ENCODE measurements at regions not wholly inside any gene's neighbourhood (a gene's known extent, or its start where the extent isn't known, plus 50 kb on each side); places are given as distances from the start of the nearest gene placed in this dataset.

- H3K36me3 ChIP-seq: no peaks in the 10 kb centered on the region
- ATAC-seq (no peak), DNase-seq (no peak)
- no peaks in the 10 kb centered on the region for H3K4me1 ChIP-seq
- H3K4me3 ChIP-seq: no peak overlapping the region
- TF ChIP-seq CTCF (IDR thresholded peaks at IDR 0.05): no peak
- H3K9me3 ChIP-seq: peaks cover 0 to 8% (median 0%) of the 10 kb centered on the region in 12 donors
- no peak overlapping the region for H3K27ac ChIP-seq
- H3K27me3 ChIP-seq: no peaks in the 10 kb centered on the region
- intact Hi-C loops (cut with DNase I): no loop called here
- 40 to 43% (median 42%) methylated on average over 2 of the region's 2 CpGs for WGBS, 4 donors
These were observed 152.7 kb upstream of the FKBP1C start for GRCh38 chr6:63058601-63059000.

GRCh38 chr6:63063631-63064271, 147.5 kb upstream of the FKBP1C start:
- ATAC-seq (no peak), DNase-seq (no peak)
- no peaks in the 10 kb centered on the region for H3K36me3 ChIP-seq
- WGBS, 4 donors: 71 to 82% (median 76%) methylated on average over 3 of the region's 3 CpGs
- no peak overlapping the region for H3K27ac ChIP-seq
- H3K4me3 ChIP-seq: no peak overlapping the region
- TF ChIP-seq CTCF (IDR thresholded peaks at IDR 0.05) (no peak), POLR2A (IDR thresholded peaks at IDR 0.05) (no peak)
- no peaks in the 10 kb centered on the region for H3K27me3 ChIP-seq
- no peaks in the 10 kb centered on the region for H3K4me1 ChIP-seq
- intact Hi-C loops (cut with DNase I): no loop called here
- H3K9me3 ChIP-seq: peaks cover 0 to 6% (median 0%) of the 10 kb centered on the region in 12 donors

- Histone ChIP-seq H3K27ac (no peak overlapping the region), H3K4me1 (no peaks in the 10 kb centered on the region), H3K27me3 (no peaks in the 10 kb centered on the region), H3K4me3 (no peak overlapping the region), H3K9me3 (peaks cover 0 to 12% (median 1%) of the 10 kb centered on the region in 12 donors), H3K36me3 (no peaks in the 10 kb centered on the region)
- no peak for DNase-seq
- TF ChIP-seq CTCF (IDR thresholded peaks at IDR 0.05): peak in 1 of 12 donors; percentile 7
- no peak for TF ChIP-seq POLR2A (IDR thresholded peaks at IDR 0.05)
- intact Hi-C loops (cut with DNase I): no loop called here
- WGBS, 4 donors: 33 to 40% (median 36%) methylated on average over 3 of the region's 3 CpGs
- no peak for ATAC-seq
These were observed 145.1 kb upstream of the FKBP1C start for GRCh38 chr6:63066055-63066704.

- whole genome bisulfite sequencing, 4 donors: 72 to 79% (median 76%) methylated on average over 6 of the region's 6 CpGs
- no peaks in the 10 kb centered on the region for H3K9me3 ChIP-seq
- H3K36me3 ChIP-seq: no peaks in the 10 kb centered on the region
- intact Hi-C loops (cut with DNase I): no loop called here
- no peaks in the 10 kb centered on the region for H3K27me3 ChIP-seq
- H3K4me1 ChIP-seq: no peaks in the 10 kb centered on the region
- no peak for ATAC-seq
- no peak for DNase-seq
- no peak overlapping the region for H3K27ac ChIP-seq
- TF ChIP-seq POLR2A (IDR thresholded peaks at IDR 0.05) (no peak), CTCF (IDR thresholded peaks at IDR 0.05) (no peak)
- no peak overlapping the region for H3K4me3 ChIP-seq
These were observed 116.3 kb upstream of the FKBP1C start for GRCh38 chr6:63094947-63095346.
